GM10248 (cell line): ENCODE measurements at regions not wholly inside any gene's neighbourhood (a gene's known extent, or its start where the extent isn't known, plus 50 kb on each side); places are given as distances from the start of the nearest gene placed in this dataset.

ENCODE experiments used
- CTCF ChIA-PET: fragments of 300-600 bp; sonication (Branson Sonifier 250); formaldehyde crosslinking; extraction: SDS; loops from one replicate; lab custom pipeline; 2021; ENCODE audit warnings: antibody characterized with exemption; lab: Yijun Ruan, JAX
- POLR2A ChIA-PET: fragments of 350-650 bp; sonication (Branson Sonifier 250); formaldehyde crosslinking; extraction: SDS; loops from one replicate; lab custom pipeline; 2020; ENCODE audit warnings: antibody characterized with exemption; lab: Yijun Ruan, JAX
- DNase-seq: peaks from one replicate; pipeline ENCODE4 v3.0.0; 2012; ENCODE audit errors: extremely low spot score
- CTCF ChIP-seq: IDR thresholded peaks from 2 replicates; pipeline ENCODE4 v1.5.1; 2012; ENCODE audit warnings: mild to moderate bottlenecking, low read depth; ENCODE audit errors: extremely low read depth, missing control alignments, control extremely low read depth

GRCh38 chr4:121454251-121454979, 73.6 kb upstream of the QRFPR start:
- no peak for DNase-seq
- TF ChIP-seq CTCF = no peak
- POLR2A ChIA-PET = no interaction called here
- CTCF ChIA-PET = interaction anchor here (1.3 to 4.1 kb wide), 3 partner anchors 8 to 33 kb away, joined by 3 to 19 read pairs (median 3); no protein-coding TSS in a partner anchor

- CTCF ChIA-PET = interaction anchor here (4.1 kb wide), 1 partner anchor 11 kb away, joined by 19 read pairs; no protein-coding TSS in a partner anchor
- POLR2A ChIA-PET = no interaction called here
- DNase-seq = no peak
- TF ChIP-seq CTCF = no peak
Measured at GRCh38 chr4:121451310-121451709, 70.5 kb upstream of the QRFPR start.

- ChIA-PET CTCF (interaction anchor here (1.3 kb wide), 1 partner anchor 13 kb away, joined by 8 read pairs; no protein-coding TSS in a partner anchor), POLR2A (no interaction called here)
- no peak for DNase-seq
- no peak for TF ChIP-seq CTCF
Measured at GRCh38 chr4:121449416-121449815, 68.6 kb upstream of the QRFPR start.

- no peak for TF ChIP-seq CTCF
- ChIA-PET POLR2A (no interaction called here), CTCF (no interaction called here)
- no peak for DNase-seq
Measured at GRCh38 chr4:121448231-121448630, 67.4 kb upstream of the QRFPR start.

- no peak for DNase-seq
- TF ChIP-seq CTCF = no peak
- CTCF ChIA-PET = interaction anchor here (1.5 kb wide), 1 partner anchor 23 kb away, joined by 5 read pairs; no protein-coding TSS in a partner anchor
- POLR2A ChIA-PET = no interaction called here
Measured at GRCh38 chr4:121439669-121440068, 58.9 kb upstream of the QRFPR start.
